ENCODE measurements at regions not wholly inside any gene's neighbourhood (a gene's known extent, or its start where the extent isn't known, plus 50 kb on each side); places are given as distances from the start of the nearest gene placed in this dataset.

GRCh38 chr1:222347627-222348026, 200.3 kb downstream of the HHIPL2 start:
- no peaks in the 10 kb centered on the region for H3K9me3 Mint-ChIP-seq (ENCODE audit: unreplicated experiment)
- no peak for DNase-seq
- H3K36me3 Mint-ChIP-seq (ENCODE audit: insufficient read depth, unreplicated experiment), result no peaks in the 10 kb centered on the region
- H3K27me3 ChIP-seq (replicated peaks; ENCODE audit: control insufficient read depth, insufficient read depth, low read length), result no peaks in the 10 kb centered on the region
- BruUV-seq (replicated peaks), result no TSS peak
- POLR2A ChIA-PET, result no interaction called here
- H3K9me3 ChIP-seq, result no peaks in the 10 kb centered on the region
- peaks cover 22% of the 10 kb centered on the region for H3K27me3 Mint-ChIP-seq (ENCODE audit: insufficient read depth, unreplicated experiment)
- intact Hi-C loops (cut with micrococcal nuclease; ENCODE audit: unreplicated experiment), result no loop called here
- no peaks in the 10 kb centered on the region for H3K36me3 ChIP-seq (ENCODE audit: control insufficient read depth, insufficient read depth, low read length)
- CTCF ChIA-PET, result no interaction called here
- no peak overlapping the region for H3K27ac Mint-ChIP-seq (ENCODE audit: unreplicated experiment)
- no peak overlapping the region for H3K4me3 Mint-ChIP-seq (ENCODE audit: unreplicated experiment)
- no peak overlapping the region for H3K4me3 ChIP-seq (ENCODE audit: low read depth, low read length)
- H3K4me1 ChIP-seq, result no peaks in the 10 kb centered on the region
- no peak for TF ChIP-seq CTCF (IDR thresholded peaks at IDR 0.05; ENCODE audit: insufficient read depth in 1 of 2, low read depth in 1 of 2, low read length in 1 of 2, severe bottlenecking in 1 of 2, unreplicated experiment in 1 of 2)
- no peaks in the 10 kb centered on the region for H3K4me1 Mint-ChIP-seq (ENCODE audit: low read depth, unreplicated experiment)

GRCh38 chr1:222346955-222347354, 200.9 kb downstream of the HHIPL2 start:
- ChIA-PET POLR2A (no interaction called here), CTCF (no interaction called here)
- Histone ChIP-seq H3K27me3 (replicated peaks; ENCODE audit: control insufficient read depth, insufficient read depth, low read length) (no peaks in the 10 kb centered on the region), H3K9me3 (no peaks in the 10 kb centered on the region), H3K36me3 (ENCODE audit: control insufficient read depth, insufficient read depth, low read length) (no peaks in the 10 kb centered on the region), H3K4me3 (ENCODE audit: low read depth, low read length) (no peak overlapping the region), H3K4me1 (no peaks in the 10 kb centered on the region)
- intact Hi-C loops (cut with micrococcal nuclease; ENCODE audit: unreplicated experiment), result no loop called here
- Mint-ChIP-seq H3K4me1 (ENCODE audit: low read depth, unreplicated experiment) (no peaks in the 10 kb centered on the region), H3K9me3 (ENCODE audit: unreplicated experiment) (no peaks in the 10 kb centered on the region), H3K36me3 (ENCODE audit: insufficient read depth, unreplicated experiment) (no peaks in the 10 kb centered on the region), H3K4me3 (ENCODE audit: unreplicated experiment) (no peak overlapping the region), H3K27me3 (ENCODE audit: insufficient read depth, unreplicated experiment) (peaks cover 22% of the 10 kb centered on the region), H3K27ac (ENCODE audit: unreplicated experiment) (no peak overlapping the region)
- DNase-seq, result no peak
- BruUV-seq (replicated peaks), result no TSS peak
- TF ChIP-seq CTCF (IDR thresholded peaks at IDR 0.05; ENCODE audit: insufficient read depth in 1 of 2, low read depth in 1 of 2, low read length in 1 of 2, severe bottlenecking in 1 of 2, unreplicated experiment in 1 of 2), result no peak

GRCh38 chr1:222339376-222339947, 208.4 kb downstream of the HHIPL2 start:
- no peaks in the 10 kb centered on the region for H3K9me3 ChIP-seq
- no peak for TF ChIP-seq CTCF (IDR thresholded peaks at IDR 0.05; ENCODE audit: insufficient read depth in 1 of 2, low read depth in 1 of 2, low read length in 1 of 2, severe bottlenecking in 1 of 2, unreplicated experiment in 1 of 2)
- Mint-ChIP-seq H3K4me3 (ENCODE audit: unreplicated experiment) (no peak overlapping the region), H3K4me1 (ENCODE audit: low read depth, unreplicated experiment) (no peaks in the 10 kb centered on the region), H3K27ac (ENCODE audit: unreplicated experiment) (no peak overlapping the region), H3K36me3 (ENCODE audit: insufficient read depth, unreplicated experiment) (no peaks in the 10 kb centered on the region), H3K27me3 (ENCODE audit: insufficient read depth, unreplicated experiment) (peaks cover 11% of the 10 kb centered on the region), H3K9me3 (ENCODE audit: unreplicated experiment) (no peaks in the 10 kb centered on the region)
- intact Hi-C loops (cut with micrococcal nuclease; ENCODE audit: unreplicated experiment), result no loop called here
- BruUV-seq (replicated peaks), result no TSS peak
- H3K4me3 ChIP-seq (ENCODE audit: low read depth, low read length), result no peak overlapping the region
- no peaks in the 10 kb centered on the region for H3K36me3 ChIP-seq (ENCODE audit: control insufficient read depth, insufficient read depth, low read length)
- DNase-seq, result no peak
- ChIA-PET CTCF (no interaction called here), POLR2A (no interaction called here)
- no peaks in the 10 kb centered on the region for H3K4me1 ChIP-seq
- H3K27me3 ChIP-seq (replicated peaks; ENCODE audit: control insufficient read depth, insufficient read depth, low read length), result no peaks in the 10 kb centered on the region

Data from Caco-2 (cell line).